AML-193 (cell line): ENCODE measurements at regions not wholly inside any gene's neighbourhood (a gene's known extent, or its start where the extent isn't known, plus 50 kb on each side); places are given as distances from the start of the nearest gene placed in this dataset.

Experiments used
- DNase-seq, 2 experiments: peaks; one replicate each; lab custom pipeline; 2025; lab: John Stamatoyannopoulos, UW

DNA sequence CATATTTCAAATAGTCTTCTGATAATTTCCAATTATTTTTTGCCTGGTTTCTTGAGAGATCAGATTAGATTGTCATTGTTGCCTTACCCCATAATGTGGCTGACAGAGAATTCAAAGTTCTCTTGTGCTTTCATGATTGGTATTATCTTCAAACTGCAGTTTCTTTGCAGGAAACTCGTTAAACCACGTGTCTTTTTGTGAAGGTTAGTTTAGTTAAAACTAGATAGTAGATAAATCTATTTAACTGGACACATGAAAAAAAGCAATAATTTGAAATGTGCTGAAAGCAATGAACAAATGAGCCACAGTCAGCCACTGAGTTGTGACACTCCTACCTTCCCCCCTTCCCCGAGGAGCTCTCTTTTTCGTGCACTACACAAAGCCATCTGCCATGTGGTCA lies 327.5 kb upstream of the UMPS start:
- no peak for DNase-seq

DNA sequence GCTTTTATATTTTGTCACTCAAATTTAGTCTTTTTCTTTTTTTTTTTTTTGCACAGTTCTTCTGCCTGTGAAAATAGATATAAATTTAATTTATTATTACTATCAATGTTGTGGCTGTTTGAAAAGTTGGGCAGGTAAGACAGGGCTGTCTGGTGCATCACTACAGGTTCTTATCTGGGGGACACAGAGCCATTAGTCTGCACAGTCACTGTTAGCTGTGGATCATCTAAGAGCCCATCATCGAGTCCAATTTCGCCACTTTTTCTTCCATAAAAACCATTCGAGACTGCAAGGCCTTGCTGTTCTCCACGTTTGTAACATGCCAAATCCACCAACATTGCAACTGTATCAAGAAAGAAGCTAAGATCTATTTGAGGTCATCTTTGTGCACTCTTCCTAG lies 325.6 kb upstream of the UMPS start:
- no peak for DNase-seq

DNA sequence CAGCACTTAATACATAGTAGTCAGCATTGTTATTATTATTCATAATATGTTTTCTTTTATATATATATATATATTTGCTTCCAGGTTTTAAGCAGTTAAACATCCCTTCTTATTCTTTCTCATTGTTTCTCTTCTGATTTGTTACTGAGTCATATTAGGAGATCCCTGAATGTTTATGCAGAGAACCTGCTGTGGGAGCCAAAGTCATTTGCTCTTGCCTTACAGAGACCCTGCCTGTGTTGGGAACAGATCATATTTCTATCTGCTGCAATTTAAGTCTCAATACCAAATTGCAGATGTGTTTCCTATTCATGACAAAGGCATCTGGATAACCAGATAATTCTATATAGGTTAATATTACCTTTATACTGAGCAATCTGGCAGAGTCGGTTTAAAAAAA lies 323.0 kb upstream of the UMPS start:
- no peak for DNase-seq

DNA sequence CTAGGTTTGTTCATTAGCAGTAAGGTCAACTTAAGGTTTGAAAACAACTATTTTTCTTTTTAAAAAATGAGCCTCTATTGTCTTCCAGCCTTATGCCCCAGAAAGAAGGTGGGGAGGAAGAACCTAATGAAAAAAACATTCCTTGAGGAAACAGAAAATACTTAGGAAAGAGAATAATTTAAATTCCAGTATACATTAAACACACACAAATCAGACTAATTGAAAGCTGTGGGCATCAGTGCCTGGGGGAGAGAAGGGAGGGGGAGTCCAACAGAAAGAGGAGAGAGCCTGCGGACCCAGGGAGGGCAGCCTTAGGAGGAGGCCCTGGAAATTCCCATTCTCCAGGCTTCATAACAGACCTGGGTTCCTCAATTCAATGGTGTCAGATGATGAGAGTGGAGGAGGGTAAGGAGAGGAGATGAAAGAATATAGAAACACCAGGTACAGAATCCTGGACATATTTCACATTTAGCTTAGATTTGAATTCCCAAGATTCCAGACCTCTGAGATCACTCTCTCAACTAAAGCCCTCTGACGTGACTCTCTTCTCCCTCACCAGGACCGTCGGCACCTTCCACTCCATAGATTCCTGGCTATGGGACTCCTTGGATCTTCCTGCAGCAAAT lies 320.5 kb upstream of the UMPS start:
- no peak for DNase-seq

DNA sequence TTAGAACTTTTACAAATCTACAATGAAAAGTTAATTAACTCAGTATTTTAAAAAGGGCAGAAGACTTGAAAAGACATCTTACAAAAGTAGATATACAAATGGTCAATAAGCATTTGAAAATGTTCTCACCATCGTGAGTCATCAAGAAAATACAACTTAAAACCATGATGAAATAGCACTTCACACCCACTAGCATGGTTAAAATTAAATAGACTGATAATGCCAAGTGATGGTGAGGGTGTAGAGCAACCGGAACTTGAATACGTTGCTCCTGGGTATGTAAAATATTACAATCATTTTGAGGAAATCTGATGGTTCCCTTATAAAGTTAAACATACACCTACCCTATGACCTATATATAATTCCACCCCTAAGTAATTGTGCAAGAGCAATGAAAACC lies 319.8 kb upstream of the UMPS start:
- no peak for DNase-seq

DNA sequence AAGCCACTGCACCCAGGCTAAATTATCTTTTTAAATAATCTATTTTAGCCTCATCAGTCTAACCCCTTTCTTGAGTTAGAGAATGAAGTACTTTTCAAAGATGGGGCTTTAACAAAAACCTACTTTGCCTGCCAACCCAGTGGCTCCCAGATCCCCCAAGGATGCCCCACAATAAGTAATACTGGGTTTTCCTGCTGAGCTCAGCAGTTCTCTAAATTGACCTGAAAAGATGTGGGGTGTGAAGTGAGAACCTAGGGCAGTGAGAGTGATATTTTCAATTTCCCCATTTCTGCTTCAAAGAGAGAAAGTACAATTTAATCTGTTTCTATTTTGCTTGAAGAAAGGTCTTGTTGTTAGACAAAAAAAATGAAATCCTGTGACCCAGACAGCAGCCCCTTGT lies 318.5 kb upstream of the UMPS start:
- no peak for DNase-seq

DNA sequence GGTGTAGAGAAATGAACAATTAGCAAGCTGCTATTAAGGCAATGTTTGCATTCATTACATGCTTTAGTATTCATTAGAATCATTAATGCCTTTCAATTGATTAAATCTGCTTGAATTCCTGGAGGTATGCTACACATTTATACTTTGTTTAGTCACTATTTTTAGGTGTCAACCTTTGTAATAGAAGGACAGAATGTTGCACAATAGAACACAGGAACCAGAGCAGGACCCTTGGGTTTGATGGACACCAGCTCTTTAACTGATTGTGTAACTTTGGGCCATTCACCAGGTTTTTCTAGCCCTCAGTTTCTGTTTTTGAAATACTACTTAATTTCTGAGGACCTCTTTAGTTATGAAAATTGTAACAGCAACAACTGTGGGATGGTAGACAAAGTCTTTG lies 317.6 kb upstream of the UMPS start:
- no peak for DNase-seq

DNA sequence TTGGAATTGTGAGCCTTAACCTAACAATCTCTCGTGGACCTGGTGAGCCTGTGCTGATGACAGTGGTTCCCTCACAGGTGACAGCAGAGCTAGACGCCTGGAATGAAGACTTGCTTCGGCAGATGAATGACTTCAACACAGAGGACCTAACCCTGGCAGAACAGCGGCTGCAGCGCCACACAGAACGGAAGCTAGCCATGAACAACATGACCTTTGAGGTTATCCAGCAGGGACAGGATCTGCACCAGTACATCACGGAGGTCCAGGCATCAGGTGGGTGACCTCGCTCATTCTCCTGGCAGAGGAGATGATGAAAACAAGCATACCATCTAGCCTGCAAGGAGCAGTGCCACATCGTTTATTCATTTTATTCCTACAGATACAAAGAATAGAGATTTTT lies 316.9 kb upstream of the UMPS start:
- no peak for DNase-seq

DNA sequence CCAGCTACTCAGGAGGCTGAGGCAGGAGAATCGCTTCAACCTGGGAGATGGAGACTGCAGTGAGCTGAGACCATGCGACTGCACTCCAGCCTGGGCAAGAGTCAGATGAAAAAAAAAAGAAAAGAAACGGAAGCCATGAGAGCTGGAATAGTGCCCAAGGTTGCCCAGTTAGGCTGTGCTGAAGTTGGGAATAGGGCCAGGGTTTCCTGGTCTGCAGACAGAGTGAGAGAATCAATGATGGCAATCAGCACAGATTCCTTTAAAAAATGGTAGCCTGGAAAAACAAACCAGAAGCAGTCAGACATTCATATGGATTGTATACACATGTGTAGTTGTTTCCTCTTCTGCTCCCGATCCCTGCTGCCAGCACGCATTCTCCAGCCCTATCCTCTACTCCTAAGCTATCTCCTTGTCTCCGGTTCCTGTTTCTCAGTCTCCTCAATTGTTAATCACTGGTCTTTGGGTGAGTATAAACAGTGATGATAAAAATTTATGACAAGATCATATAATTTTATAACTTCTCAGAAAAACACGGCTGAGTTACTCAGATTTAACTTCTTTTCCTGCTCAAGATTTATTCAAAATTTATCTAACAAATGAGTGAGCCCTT lies 316.2 kb upstream of the UMPS start:
- DNase-seq, result no peak

DNA sequence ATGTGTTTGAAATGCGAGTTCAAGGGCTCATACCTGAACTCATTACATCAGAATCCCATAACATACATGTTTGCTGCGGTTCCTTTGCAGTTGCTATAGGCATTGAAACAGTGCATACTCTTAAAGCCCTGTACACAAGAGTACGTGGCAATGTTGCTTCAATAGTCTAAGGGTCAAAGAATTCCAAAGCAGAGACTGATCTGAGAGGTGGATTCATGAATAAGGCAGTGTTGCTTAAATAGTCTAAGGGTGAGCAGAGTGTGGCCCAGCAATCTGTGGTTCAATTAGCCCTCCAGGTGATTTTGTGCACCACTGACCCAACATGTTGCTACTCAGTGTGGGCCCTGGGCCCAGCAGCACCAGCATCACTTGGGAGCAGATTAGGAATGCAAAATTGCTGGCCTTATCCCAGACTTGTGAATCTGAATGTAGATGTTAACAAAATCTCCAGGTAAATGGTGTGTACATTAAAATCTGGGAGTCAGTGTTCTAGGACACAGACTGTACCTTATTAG lies 314.7 kb upstream of the UMPS start:
- DNase-seq, result no peak

DNA sequence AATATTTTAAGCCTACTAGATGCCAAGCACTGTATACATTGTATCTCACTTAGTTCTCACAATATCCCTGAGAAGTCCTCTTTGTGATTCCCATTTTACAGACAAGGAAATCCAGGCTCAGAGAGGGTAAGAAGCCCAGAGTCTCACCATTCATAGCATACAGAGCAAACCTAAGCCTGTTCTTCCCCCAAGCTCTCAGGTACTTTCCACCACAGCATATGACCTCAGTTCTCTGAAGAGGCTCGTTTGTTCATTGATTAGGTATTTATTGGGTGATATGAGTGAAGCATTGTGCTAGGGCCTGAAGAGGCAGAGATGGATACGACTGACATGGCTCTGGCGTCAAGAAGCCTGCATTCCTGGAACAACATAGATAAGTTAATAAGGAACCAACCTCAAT lies 310.9 kb upstream of the UMPS start:
- DNase-seq, result no peak

DNA sequence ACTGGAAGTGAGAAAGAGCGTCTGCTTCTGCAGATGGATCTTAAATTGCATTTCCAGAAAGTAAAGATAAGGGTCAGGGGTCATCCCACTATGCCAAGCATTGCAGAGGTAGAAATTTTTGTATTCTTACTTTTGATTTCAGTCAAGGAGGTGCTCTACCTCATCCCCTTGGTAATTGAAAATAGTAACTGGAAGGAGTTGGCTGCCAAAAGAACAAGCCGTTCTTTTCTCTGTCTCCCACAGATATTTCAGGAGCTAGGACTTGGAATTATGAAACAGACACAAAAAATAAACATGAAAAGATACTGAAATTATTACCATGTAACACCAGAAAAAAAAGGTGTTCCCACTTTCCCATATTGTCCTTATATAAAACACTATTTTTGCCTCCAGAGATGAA lies 309.9 kb upstream of the UMPS start:
- no peak for DNase-seq

DNA sequence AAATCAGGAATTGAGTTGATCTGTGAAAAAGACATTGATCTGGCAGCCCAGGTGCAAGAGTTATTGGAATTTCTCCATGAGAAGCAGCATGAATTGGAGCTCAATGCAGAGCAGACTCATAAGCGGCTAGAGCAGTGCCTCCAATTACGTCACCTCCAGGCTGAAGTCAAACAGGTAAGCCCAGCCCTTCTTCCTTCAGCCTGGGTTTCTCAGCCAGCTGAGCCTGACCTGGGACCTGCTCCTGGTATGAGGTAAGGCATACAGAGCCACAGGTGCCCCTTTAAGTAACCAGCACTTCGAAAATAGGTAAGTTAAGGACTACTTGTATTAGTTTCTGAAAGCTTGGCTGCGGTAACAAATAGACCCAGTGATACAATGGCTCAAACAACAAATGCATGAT lies 307.4 kb upstream of the UMPS start:
- DNase-seq, result no peak

DNA sequence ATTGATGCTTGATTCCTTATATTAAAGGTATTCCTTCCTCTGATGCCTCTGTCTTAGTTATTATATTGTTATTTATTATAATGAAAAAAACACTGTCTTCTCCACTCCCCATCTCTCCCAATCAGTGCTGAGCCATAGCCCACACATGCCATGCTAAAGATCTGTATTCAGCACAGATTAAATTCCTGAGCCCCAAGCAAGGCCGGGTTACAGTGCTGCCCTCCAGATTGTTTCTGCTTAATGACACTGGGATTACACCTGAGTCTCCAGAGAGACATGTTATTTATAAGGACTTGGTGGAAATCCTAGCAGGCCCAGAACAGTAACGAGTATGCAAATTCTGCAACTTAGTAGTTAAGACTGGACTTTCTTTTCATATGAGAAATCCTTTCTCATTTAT lies 305.9 kb upstream of the UMPS start:
- DNase-seq, result no peak

DNA sequence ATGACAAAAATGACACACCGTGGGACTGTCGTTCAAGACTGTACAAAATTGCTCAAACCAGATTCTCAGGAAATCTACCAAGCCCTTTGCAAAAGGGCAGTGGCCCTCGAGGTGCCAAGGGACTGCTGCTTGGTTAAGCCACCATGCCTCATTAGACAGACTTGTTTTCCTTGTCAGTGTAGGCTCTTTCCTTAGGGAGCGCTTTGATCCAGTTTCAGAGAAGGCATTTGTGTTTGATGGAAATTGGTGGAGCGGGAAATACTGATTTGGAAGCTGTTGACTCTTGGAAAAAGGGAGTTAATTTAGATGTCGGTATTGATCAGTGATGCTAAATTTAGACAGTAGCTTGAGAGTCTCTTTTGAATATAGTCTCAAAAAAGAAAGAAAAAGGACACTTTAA lies 304.3 kb upstream of the UMPS start:
- DNase-seq, result no peak

DNA sequence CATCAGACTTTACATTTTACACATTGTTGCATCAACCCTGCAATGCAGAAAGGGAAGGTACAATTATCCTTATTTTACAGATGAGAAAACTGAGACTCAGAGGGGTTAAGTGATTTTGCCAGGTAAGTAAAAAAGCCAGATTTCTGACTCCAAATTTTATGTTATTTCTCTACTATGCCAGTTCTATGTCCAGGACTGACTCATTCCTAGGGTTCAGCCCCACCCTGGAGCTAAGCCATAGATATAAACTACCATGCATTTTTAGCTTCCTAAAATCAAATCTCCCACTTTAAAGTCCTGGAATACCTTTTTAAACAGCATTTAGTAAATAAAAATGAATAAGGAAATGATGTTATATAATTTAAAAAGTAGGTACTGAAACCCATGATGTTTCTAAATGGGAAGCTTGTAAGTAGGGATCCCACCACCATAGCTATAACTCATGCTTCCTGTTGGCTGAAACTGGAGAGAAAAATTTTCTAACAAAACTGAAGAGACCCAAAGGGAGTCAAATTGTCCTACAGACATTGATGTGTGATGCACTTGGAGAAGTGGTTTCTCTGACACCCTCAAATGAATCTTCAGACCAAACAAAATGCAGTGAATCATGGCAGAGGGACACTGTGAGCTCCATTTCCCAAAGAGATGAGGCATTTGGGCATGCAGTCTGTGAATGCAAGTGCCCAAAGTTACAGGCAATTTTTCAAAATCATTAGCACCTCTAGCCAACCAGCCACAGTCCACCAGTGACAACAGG lies 301.7 kb upstream of the UMPS start:
- DNase-seq, result no peak

DNA sequence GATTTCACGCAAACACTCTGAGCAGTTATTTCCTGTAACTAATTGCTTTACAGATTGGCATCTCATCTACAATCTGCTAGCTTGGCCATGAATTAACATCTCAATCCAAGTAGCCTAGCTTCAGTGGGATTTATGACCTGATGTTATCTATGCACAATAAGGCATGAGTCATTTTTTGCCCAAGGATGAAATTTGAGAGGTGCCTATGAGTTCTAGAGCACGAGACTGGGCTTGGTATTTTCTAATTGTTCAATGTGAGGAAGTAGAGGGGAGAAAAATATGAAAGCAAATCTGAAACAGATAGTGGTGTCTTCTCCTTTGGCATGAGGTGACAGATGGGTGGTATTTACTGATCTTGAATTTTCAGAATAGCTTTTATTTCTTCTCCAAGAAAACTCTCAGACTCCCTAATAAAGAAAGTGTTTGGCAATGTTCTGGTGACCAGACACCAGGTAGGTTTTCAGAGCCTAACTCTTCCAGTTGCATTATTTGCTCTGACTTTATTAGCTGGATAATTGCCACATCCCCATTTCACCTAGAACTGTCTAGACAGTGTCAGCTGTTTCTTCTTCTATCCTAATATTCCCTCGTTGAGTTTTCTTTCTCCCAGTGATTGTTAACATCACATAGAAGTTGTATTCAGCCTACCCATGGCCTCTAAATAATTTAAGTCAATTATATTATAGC lies 301.0 kb upstream of the UMPS start:
- DNase-seq, result no peak

DNA sequence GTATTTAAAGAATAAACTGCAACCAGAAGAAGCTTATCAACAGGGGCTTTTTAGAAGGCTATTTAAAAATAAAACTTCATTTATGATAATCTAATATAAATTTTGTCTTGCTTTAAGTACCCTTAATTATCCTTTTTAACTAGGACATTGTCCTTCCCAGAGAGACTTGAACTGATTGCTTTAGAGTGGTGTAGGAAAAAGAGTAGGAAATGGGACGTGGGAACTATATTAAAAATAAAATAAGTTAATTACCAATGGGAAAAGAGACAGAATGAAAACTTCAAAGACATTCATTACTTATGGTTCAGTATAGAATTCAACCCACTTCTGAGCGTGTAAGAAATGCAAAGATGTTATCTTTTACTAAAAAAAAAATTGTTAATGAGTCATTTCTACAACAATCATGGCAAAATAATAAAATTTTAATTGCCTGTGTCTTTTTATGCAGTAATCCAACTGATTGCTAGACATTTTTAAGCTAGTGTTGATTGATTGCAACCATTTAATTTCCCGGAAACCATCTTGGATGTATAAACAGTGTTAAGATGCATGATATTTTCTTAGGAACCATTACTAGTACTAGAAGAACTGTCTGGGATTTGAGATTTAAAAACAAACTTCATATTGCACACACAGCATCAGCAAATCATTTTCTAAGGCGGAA lies 298.8 kb upstream of the UMPS start:
- DNase-seq, result no peak

DNA sequence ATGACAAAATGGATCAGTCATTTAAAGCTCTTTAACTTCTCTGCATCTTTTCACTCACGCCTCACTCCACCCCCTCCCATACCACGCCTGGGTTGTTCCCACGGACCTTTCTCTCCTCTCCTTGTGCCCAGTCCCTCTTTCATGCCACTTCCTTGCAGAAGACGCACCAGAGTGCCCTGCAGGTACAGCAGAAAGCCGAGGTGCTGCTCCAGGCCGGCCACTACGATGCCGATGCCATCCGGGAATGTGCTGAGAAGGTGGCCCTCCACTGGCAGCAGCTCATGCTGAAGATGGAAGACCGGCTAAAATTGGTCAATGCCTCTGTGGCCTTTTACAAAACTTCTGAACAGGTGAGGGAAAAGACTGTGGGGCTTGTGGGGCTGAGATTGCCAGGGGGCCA lies 296.1 kb upstream of the UMPS start:
- DNase-seq, result no peak

DNA sequence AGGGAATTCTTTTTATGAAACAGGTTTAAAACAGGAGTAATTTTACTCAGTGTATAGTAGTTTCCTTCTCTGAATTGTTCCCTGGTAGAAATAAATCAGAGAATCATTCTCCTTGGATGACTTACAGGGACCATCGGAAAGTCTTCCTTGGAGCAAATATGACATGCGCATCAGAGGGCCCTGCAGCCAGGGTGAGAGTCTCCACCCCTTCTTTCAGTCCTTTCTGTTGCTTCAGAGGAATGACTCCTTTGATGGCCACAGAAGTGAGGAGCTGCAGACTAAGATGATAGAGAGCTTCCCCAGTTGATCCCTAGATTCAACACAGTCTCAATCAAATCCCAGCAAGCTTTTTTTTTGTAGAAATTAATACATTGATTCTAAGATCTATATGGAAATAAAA lies 294.8 kb upstream of the UMPS start:
- no peak for DNase-seq

DNA sequence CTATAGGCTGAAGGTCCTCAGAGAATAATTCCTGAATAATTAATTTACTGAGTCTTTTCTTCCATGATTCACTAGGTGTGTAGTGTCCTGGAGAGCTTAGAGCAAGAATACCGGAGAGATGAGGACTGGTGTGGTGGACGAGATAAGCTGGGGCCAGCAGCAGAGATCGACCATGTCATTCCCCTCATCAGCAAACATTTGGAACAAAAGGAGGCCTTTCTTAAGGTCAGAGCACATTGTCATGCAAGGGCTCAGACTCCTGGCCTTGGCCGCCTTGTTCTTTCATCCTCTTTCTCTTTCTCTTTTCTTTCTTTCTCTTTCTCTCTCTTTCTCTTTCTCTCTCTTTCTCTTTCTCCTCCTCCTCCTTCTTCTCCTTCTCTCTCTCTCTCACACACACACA lies 291.4 kb upstream of the UMPS start:
- no peak for DNase-seq

DNA sequence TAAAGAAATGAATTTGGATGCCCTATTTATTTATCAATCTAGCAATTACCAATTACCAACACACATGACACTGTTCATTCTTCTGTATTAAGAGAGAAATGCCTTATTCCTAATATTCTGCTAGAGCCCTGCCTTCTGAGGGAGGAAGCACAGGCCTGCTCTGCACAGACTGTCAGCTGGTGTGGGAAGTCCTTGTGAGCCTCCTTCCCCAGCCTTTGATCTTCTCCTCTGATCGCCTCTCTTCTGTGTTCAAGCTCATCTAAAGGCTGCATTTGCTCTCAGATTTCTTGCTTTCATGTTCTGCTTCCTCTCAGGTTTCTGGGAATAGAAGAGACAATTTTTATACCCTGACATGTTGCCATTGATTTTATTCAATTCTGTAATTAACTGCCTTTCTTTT lies 290.6 kb upstream of the UMPS start:
- DNase-seq, result no peak
